ENCODE measurements at regions not wholly inside any gene's neighbourhood (a gene's known extent, or its start where the extent isn't known, plus 50 kb on each side); places are given as distances from the start of the nearest gene placed in this dataset.
"Not testable (repeated sequence)": the region's sequence is repeated elsewhere in the genome, so short reads cannot be mapped to it uniquely, and the experiment has no call there.

DNA sequence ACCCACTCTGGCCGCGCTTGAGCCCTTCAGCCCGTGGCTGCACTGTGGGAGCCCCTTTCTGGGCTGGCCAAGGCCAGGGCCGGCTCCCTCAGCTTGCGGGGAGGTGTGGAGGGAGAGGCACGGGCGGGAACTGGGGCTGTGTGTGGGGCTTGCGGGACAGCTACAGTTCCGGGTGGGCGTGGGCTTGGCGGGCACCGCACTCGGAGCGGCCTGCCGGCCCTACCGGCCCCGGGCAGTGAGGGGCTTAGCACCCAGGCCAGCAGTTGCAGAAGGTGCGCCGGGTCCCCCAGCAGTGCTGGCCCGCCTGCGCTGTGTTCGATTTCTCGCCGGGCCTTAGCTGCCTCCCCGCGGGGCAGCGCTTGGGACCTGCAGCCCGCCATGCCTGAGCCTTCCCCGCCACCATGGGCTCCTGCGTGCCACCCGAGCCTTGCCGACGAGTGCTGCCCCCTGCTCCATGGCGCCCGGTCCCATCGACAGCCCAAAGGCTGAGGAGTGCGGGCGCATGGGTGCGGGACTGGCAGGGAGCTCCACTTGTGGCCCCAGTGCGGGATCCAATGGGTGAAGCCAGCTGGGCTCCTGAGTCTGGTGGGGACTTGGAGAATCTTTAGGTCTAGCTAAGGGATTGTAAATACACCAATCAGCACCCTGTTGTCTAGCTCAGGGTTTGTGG is 173.7 kb upstream of the FIGN start:
- H3K27me3 ChIP-seq (ENCODE audit: control insufficient read depth in 1 of 2, insufficient read depth in 2 of 2, low read length in 2 of 2): no peaks in the 10 kb centered on the region
- peak in 1 of 14 experiments; percentile 4 for DNase-seq
- ChIA-PET CTCF (no interaction called here), POLR2A (no interaction called here)
- no peaks in the 10 kb centered on the region for H3K4me1 ChIP-seq (ENCODE audit: insufficient read depth, low read length)
- intact Hi-C loops (cut with DNase I, micrococcal nuclease): no loop called here
- no peak overlapping the region for H3K4me3 Mint-ChIP-seq
- H3K4me3 ChIP-seq (ENCODE audit: low read length): no peak overlapping the region
- peaks cover under 1% of the 10 kb centered on the region for H3K9me3 Mint-ChIP-seq
- H3K9me3 ChIP-seq (ENCODE audit: control insufficient read depth in 1 of 2, insufficient read depth in 1 of 2, low read length in 2 of 2): peaks cover 0 to 32% of the 10 kb centered on the region in 2 experiments
- TF ChIP-seq, protein P1, sequence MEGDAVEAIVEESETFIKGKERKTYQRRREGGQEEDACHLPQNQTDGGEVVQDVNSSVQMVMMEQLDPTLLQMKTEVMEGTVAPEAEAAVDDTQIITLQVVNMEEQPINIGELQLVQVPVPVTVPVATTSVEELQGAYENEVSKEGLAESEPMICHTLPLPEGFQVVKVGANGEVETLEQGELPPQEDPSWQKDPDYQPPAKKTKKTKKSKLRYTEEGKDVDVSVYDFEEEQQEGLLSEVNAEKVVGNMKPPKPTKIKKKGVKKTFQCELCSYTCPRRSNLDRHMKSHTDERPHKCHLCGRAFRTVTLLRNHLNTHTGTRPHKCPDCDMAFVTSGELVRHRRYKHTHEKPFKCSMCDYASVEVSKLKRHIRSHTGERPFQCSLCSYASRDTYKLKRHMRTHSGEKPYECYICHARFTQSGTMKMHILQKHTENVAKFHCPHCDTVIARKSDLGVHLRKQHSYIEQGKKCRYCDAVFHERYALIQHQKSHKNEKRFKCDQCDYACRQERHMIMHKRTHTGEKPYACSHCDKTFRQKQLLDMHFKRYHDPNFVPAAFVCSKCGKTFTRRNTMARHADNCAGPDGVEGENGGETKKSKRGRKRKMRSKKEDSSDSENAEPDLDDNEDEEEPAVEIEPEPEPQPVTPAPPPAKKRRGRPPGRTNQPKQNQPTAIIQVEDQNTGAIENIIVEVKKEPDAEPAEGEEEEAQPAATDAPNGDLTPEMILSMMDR (IDR thresholded peaks at IDR 0.05): no peak
- H3K27me3 Mint-ChIP-seq: no peaks in the 10 kb centered on the region
- H3K4me1 Mint-ChIP-seq (ENCODE audit: low read depth): no peaks in the 10 kb centered on the region
- no peaks in the 10 kb centered on the region for H3K36me3 ChIP-seq (ENCODE audit: insufficient read depth, low read length)
- no peak overlapping the region for H3K27ac ChIP-seq (ENCODE audit: low read depth in 1 of 2, low read length in 2 of 2)
- H3K27ac Mint-ChIP-seq: no peak overlapping the region
- H3K36me3 Mint-ChIP-seq (ENCODE audit: low read depth): no peaks in the 10 kb centered on the region
- ATAC-seq (ENCODE audit: poor library complexity): no peak

DNA sequence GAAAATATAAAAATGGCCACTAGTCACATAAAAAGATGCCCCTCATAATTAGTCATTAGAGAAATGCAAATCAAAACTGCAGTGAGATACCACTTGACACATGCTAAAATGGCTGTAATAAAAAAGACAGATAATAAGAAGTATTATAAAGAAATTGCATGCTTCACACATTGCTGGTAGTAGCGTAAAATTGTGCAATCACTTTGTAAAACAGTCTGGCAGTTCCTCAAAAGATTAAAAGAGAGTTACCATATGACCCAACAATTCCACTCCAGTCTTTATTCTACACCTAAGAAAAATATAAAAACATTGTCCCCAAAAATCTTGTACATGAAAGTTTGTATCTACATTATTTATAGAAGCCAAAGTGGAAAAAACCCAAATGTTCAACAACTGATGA is 170.6 kb upstream of the FIGN start:
- H3K27me3 ChIP-seq (ENCODE audit: control insufficient read depth in 1 of 2, insufficient read depth in 2 of 2, low read length in 2 of 2): no peaks in the 10 kb centered on the region
- no peaks in the 10 kb centered on the region for H3K4me1 ChIP-seq (ENCODE audit: insufficient read depth, low read length)
- no peaks in the 10 kb centered on the region for H3K4me1 Mint-ChIP-seq (ENCODE audit: low read depth)
- H3K4me3 Mint-ChIP-seq: no peak overlapping the region
- POLR2A ChIA-PET: no interaction called here
- ATAC-seq (ENCODE audit: poor library complexity) (no peak), DNase-seq (no peak)
- H3K9me3 Mint-ChIP-seq: peaks cover 7% of the 10 kb centered on the region
- H3K36me3 ChIP-seq (ENCODE audit: insufficient read depth, low read length): no peaks in the 10 kb centered on the region
- H3K9me3 ChIP-seq (ENCODE audit: control insufficient read depth in 1 of 2, insufficient read depth in 1 of 2, low read length in 2 of 2): peaks cover 0 to 18% of the 10 kb centered on the region in 2 experiments
- no peaks in the 10 kb centered on the region for H3K36me3 Mint-ChIP-seq (ENCODE audit: low read depth)
- intact Hi-C loops (cut with DNase I, micrococcal nuclease): no loop called here
- CTCF ChIA-PET: no interaction called here
- no peak overlapping the region for H3K27ac Mint-ChIP-seq
- no peak overlapping the region for H3K27ac ChIP-seq (ENCODE audit: low read depth in 1 of 2, low read length in 2 of 2)
- H3K27me3 Mint-ChIP-seq: no peaks in the 10 kb centered on the region
- H3K4me3 ChIP-seq (ENCODE audit: low read length): no peak overlapping the region
- TF ChIP-seq, protein P1 (IDR thresholded peaks at IDR 0.05): no peak

DNA sequence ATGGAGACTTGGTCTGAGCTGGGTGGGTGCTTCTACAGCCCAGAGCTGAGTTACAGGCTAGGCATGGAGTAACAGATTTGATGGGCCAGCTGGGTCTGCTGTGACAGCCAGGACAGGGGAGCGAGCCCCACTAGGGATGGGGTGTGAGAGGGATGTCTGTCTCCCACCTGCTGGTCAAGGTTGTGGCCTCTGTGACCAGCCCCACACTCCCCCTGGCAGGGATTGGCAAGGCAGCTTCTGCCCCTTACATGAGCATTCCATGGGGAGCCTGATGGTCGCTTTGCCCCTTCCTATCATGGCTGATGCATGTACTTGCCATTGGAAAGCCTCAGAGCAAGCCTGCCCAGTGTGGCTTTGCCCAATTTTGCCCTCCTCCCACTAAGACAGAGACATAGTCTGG is 162.0 kb upstream of the FIGN start:
- Mint-ChIP-seq H3K9me3 (peaks cover 16% of the 10 kb centered on the region), H3K4me3 (no peak overlapping the region), H3K27me3 (no peaks in the 10 kb centered on the region), H3K27ac (no peak overlapping the region), H3K36me3 (ENCODE audit: low read depth) (no peaks in the 10 kb centered on the region), H3K4me1 (ENCODE audit: low read depth) (no peaks in the 10 kb centered on the region)
- TF ChIP-seq, protein P1 (IDR thresholded peaks at IDR 0.05): no peak
- peaks cover 9 to 16% of the 10 kb centered on the region in 2 experiments for H3K9me3 ChIP-seq (ENCODE audit: control insufficient read depth in 1 of 2, insufficient read depth in 1 of 2, low read length in 2 of 2)
- intact Hi-C loops (cut with DNase I, micrococcal nuclease): no loop called here
- ChIA-PET POLR2A (no interaction called here), CTCF (no interaction called here)
- no peak overlapping the region for H3K27ac ChIP-seq (ENCODE audit: low read depth in 1 of 2, low read length in 2 of 2)
- no peak overlapping the region for H3K4me3 ChIP-seq (ENCODE audit: low read length)
- H3K36me3 ChIP-seq (ENCODE audit: insufficient read depth, low read length): no peaks in the 10 kb centered on the region
- DNase-seq (no peak), ATAC-seq (ENCODE audit: poor library complexity) (no peak)
- no peaks in the 10 kb centered on the region for H3K4me1 ChIP-seq (ENCODE audit: insufficient read depth, low read length)
- H3K27me3 ChIP-seq (ENCODE audit: control insufficient read depth in 1 of 2, insufficient read depth in 2 of 2, low read length in 2 of 2): no peaks in the 10 kb centered on the region

DNA sequence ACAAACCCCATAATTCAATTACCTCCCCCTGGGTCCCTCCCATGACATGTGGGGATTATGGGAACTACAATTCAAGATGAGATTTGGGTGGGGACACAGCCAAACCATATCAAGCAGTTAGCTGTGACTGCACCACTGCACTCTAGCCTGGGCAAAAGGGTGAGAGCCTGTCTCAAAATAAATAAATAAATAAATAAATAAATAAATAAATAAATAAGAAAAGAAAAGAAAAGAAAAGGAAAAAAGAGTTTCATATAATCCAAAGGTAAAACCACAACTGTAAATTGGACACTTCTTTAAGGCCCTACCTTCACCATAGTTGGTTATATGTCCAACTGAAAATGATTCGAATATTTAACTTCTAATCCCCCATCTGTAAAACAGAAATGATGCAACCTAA is 157.6 kb upstream of the FIGN start:
- CTCF ChIA-PET: not testable (repeated sequence)

More for the DNA sequence above, 157.6 kb upstream of the FIGN start:
- H3K4me3 Mint-ChIP-seq; H3K27ac Mint-ChIP-seq; H3K27me3 Mint-ChIP-seq; H3K4me1 Mint-ChIP-seq (ENCODE audit: low read depth); H3K36me3 Mint-ChIP-seq (ENCODE audit: low read depth); H3K36me3 ChIP-seq (ENCODE audit: insufficient read depth, low read length); H3K4me3 ChIP-seq (ENCODE audit: low read length); H3K27ac ChIP-seq (ENCODE audit: low read depth in 1 of 2, low read length in 2 of 2); H3K27me3 ChIP-seq (ENCODE audit: control insufficient read depth in 1 of 2, insufficient read depth in 2 of 2, low read length in 2 of 2); H3K4me1 ChIP-seq (ENCODE audit: insufficient read depth, low read length); intact Hi-C loops (cut with DNase I, micrococcal nuclease); DNase-seq; POLR2A ChIA-PET; H3K9me3 Mint-ChIP-seq; ATAC-seq (ENCODE audit: poor library complexity): not testable (repeated sequence)
- H3K9me3 ChIP-seq (ENCODE audit: control insufficient read depth in 1 of 2, insufficient read depth in 1 of 2, low read length in 2 of 2): peaks cover 13 to 14% of the 10 kb centered on the region in 2 experiments
